ENCODE measurements at regions not wholly inside any gene's neighbourhood (a gene's known extent, or its start where the extent isn't known, plus 50 kb on each side); places are given as distances from the start of the nearest gene placed in this dataset.
"Not testable (repeated sequence)": the region's sequence is repeated elsewhere in the genome, so short reads cannot be mapped to it uniquely, and the experiment has no call there.

GRCh38 chr10:125592897-125593296, 90.1 kb downstream of the TEX36 start:
- no peak for DNase-seq
- Mint-ChIP-seq H3K4me3 (ENCODE audit: unreplicated experiment) (no peak overlapping the region), H3K9me3 (ENCODE audit: unreplicated experiment) (no peaks in the 10 kb centered on the region), H3K27me3 (ENCODE audit: unreplicated experiment) (no peaks in the 10 kb centered on the region), H3K36me3 (ENCODE audit: unreplicated experiment) (peaks cover 11% of the 10 kb centered on the region), H3K4me1 (ENCODE audit: low read depth, unreplicated experiment) (no peaks in the 10 kb centered on the region), H3K27ac (ENCODE audit: unreplicated experiment) (no peak overlapping the region)
- TF ChIP-seq CTCF (IDR thresholded peaks at IDR 0.05; ENCODE audit: partially characterized antibody, unreplicated experiment): no peak

- Mint-ChIP-seq H3K4me3 (ENCODE audit: unreplicated experiment) (no peak overlapping the region), H3K4me1 (ENCODE audit: low read depth, unreplicated experiment) (no peaks in the 10 kb centered on the region), H3K27ac (ENCODE audit: unreplicated experiment) (no peak overlapping the region), H3K9me3 (ENCODE audit: unreplicated experiment) (no peaks in the 10 kb centered on the region), H3K27me3 (ENCODE audit: unreplicated experiment) (no peaks in the 10 kb centered on the region), H3K36me3 (ENCODE audit: unreplicated experiment) (peaks cover 11% of the 10 kb centered on the region)
- no peak for TF ChIP-seq CTCF (IDR thresholded peaks at IDR 0.05; ENCODE audit: partially characterized antibody, unreplicated experiment)
- DNase-seq: no peak
Measured at GRCh38 chr10:125591886-125592285, 91.1 kb downstream of the TEX36 start.

- H3K36me3 Mint-ChIP-seq (ENCODE audit: unreplicated experiment): not testable (repeated sequence)
Measured at GRCh38 chr10:125588738-125589137, 94.2 kb downstream of the TEX36 start.

GRCh38 chr10:125584954-125585353, 98.0 kb downstream of the TEX36 start:
- Mint-ChIP-seq H3K9me3 (ENCODE audit: unreplicated experiment) (no peaks in the 10 kb centered on the region), H3K27me3 (ENCODE audit: unreplicated experiment) (no peaks in the 10 kb centered on the region), H3K27ac (ENCODE audit: unreplicated experiment) (no peak overlapping the region), H3K4me1 (ENCODE audit: low read depth, unreplicated experiment) (no peaks in the 10 kb centered on the region), H3K36me3 (ENCODE audit: unreplicated experiment) (no peaks in the 10 kb centered on the region), H3K4me3 (ENCODE audit: unreplicated experiment) (no peak overlapping the region)
- no peak for DNase-seq
- TF ChIP-seq CTCF (IDR thresholded peaks at IDR 0.05; ENCODE audit: partially characterized antibody, unreplicated experiment): no peak

More at GRCh38 chr10:125588738-125589137, 94.2 kb downstream of the TEX36 start:
- H3K4me3 Mint-ChIP-seq (ENCODE audit: unreplicated experiment); H3K27me3 Mint-ChIP-seq (ENCODE audit: unreplicated experiment); H3K4me1 Mint-ChIP-seq (ENCODE audit: low read depth, unreplicated experiment); H3K27ac Mint-ChIP-seq (ENCODE audit: unreplicated experiment); H3K9me3 Mint-ChIP-seq (ENCODE audit: unreplicated experiment); DNase-seq: not testable (repeated sequence)

GRCh38 chr10:125578658-125579315, 104.2 kb downstream of the TEX36 start:
- TF ChIP-seq CTCF (IDR thresholded peaks at IDR 0.05; ENCODE audit: partially characterized antibody, unreplicated experiment): no peak
- H3K27ac Mint-ChIP-seq (ENCODE audit: unreplicated experiment): no peak overlapping the region
- H3K4me1 Mint-ChIP-seq (ENCODE audit: low read depth, unreplicated experiment): no peaks in the 10 kb centered on the region
- no peaks in the 10 kb centered on the region for H3K36me3 Mint-ChIP-seq (ENCODE audit: unreplicated experiment)
- no peak overlapping the region for H3K4me3 Mint-ChIP-seq (ENCODE audit: unreplicated experiment)
- DNase-seq: no peak
- H3K9me3 Mint-ChIP-seq (ENCODE audit: unreplicated experiment): no peaks in the 10 kb centered on the region
- peaks cover 4% of the 10 kb centered on the region for H3K27me3 Mint-ChIP-seq (ENCODE audit: unreplicated experiment)

All from glutamatergic neuron (in vitro differentiated cells).